GM12878 (cell line): ENCODE measurements at regions not wholly inside any gene's neighbourhood (a gene's known extent, or its start where the extent isn't known, plus 50 kb on each side); places are given as distances from the start of the nearest gene placed in this dataset.

Experiments
- ATAC-seq: fragments of 200-7000 bp; cut with Tn5 transposase; 3 replicates; pipeline ENCODE4 v1.9.1; 2020; ENCODE audit warnings: mild to moderate bottlenecking, moderate library complexity
- BruUV-seq: library from RNA; stranded (reverse); fragments of 400-500 nt; replicated peaks from 2 replicates; lab custom pipeline; 2021; lab: Mats Ljungman, UMichigan
- CTCF ChIA-PET: fragments of 300-600 bp; sonication (Branson Sonifier 250); formaldehyde crosslinking; extraction: SDS; loops from one replicate; lab custom pipeline; 2021; ENCODE audit warnings: inconsistent platforms; lab: Yijun Ruan, JAX
- POLR2A ChIA-PET: fragments of 350-600 bp; formaldehyde crosslinking; extraction: SDS; loops from one replicate; lab custom pipeline; 2021; ENCODE audit warnings: inconsistent platforms; lab: Charles Lee
- RAD21 ChIA-PET: fragments of 300-600 bp; sonication (Branson Sonifier 250); formaldehyde crosslinking; loops from one replicate; lab custom pipeline; 2023; ENCODE audit warnings: antibody characterized with exemption; ENCODE audit not compliant: unreplicated experiment; lab: Charles Lee
- SMC1A ChIA-PET: fragments of 300-600 bp; sonication (Branson Sonifier 250); formaldehyde crosslinking; loops from one replicate; lab custom pipeline; 2023; ENCODE audit not compliant: unreplicated experiment, uncharacterized antibody; lab: Charles Lee
- DNase-seq: peaks from one replicate; pipeline ENCODE4 v3.0.0-alpha.2; 2011; ENCODE audit warnings: low read depth, low spot score
- FAIRE-seq: peaks from 3 replicates; lab custom pipeline; 2011; peaks lifted over from hg19 to GRCh38; lab: Jason Lieb, UNC
- H2AFZ ChIP-seq: 2 replicates; pipeline ENCODE4 v1.6.0; 2011; ENCODE audit warnings: low read depth, low read length, control low read depth; ENCODE audit not compliant: control insufficient read depth
- H3K27ac ChIP-seq: 2 replicates; pipeline ENCODE4 v1.5.1; 2011; ENCODE audit warnings: control low read depth; ENCODE audit not compliant: control insufficient read depth, insufficient read depth
- H3K27me3 ChIP-seq, 2 experiments: replicated peaks in 1 of 2; 2 replicates each; pipeline versions ENCODE4 v1.6.0 to v1.6.1; 2011; ENCODE audit warnings: low read length in 1 of 2; ENCODE audit not compliant: control insufficient read depth in 2 of 2, insufficient read depth in 2 of 2
- H3K36me3 ChIP-seq, 2 experiments: 2 replicates each; pipeline ENCODE4 v1.5.1; 2011; ENCODE audit warnings: low read length in 1 of 2; ENCODE audit not compliant: control insufficient read depth in 2 of 2, insufficient read depth in 2 of 2
- H3K4me1 ChIP-seq: 2 replicates; pipeline ENCODE4 v1.6.1; 2011; ENCODE audit warnings: mild to moderate bottlenecking, low read length, moderate library complexity, mixed read lengths; ENCODE audit not compliant: control insufficient read depth, insufficient read depth
- H3K4me2 ChIP-seq: 2 replicates; pipeline ENCODE4 v1.6.0; 2011; ENCODE audit warnings: control low read depth; ENCODE audit not compliant: control insufficient read depth, insufficient read depth
- H3K4me3 ChIP-seq: fragments of 200-600 bp; sonication (generic); 2 replicates; pipeline ENCODE4 v1.5.1; 2016
- H3K79me2 ChIP-seq: 2 replicates; pipeline ENCODE4 v1.6.0; 2011; ENCODE audit warnings: low read length; ENCODE audit not compliant: control insufficient read depth, insufficient read depth
- H3K9ac ChIP-seq: 2 replicates; pipeline ENCODE4 v1.8.0; 2011; ENCODE audit warnings: low read length, control low read depth, mixed read lengths; ENCODE audit not compliant: control insufficient read depth, insufficient read depth
- H3K9me3 ChIP-seq: replicated peaks from 3 replicates; pipeline ENCODE4 v1.5.1; 2011; ENCODE audit warnings: mild to moderate bottlenecking, low read length; ENCODE audit not compliant: control insufficient read depth, insufficient read depth
- H4K20me1 ChIP-seq: 2 replicates; pipeline ENCODE4 v1.6.0; 2011; ENCODE audit not compliant: control insufficient read depth, insufficient read depth
- EGR1 ChIP-seq, 2 experiments: IDR thresholded peaks; 1 replicate in 1 of 2; 2 replicates in 1 of 2; pipeline ENCODE4 v1.6.1; 2011 to 2012; ENCODE audit warnings: low read depth in 2 of 2, low read length in 2 of 2, borderline replicate concordance in 1 of 2, mild to moderate bottlenecking in 1 of 2, moderate library complexity in 1 of 2
- EP300 ChIP-seq, 2 experiments: fragments of 150-350 bp in 1 of 2; IDR thresholded peaks; 2 replicates each; pipeline ENCODE4 v1.6.1; 2011 to 2012; ENCODE audit warnings: low read depth in 2 of 2, low read length in 2 of 2, borderline replicate concordance in 1 of 2, improper control_type of control experiment in 1 of 2, inconsistent platforms in 1 of 2; ENCODE audit not compliant: control insufficient read depth in 1 of 2
- FOXK2 ChIP-seq: fragments of 450-650 bp; IDR thresholded peaks from 2 replicates; pipeline ENCODE4 v1.6.1; 2017; ENCODE audit warnings: mild to moderate bottlenecking, moderate library complexity
- JUND ChIP-seq: IDR thresholded peaks from 2 replicates; pipeline ENCODE4 v1.6.1; 2012; ENCODE audit warnings: low read depth, mild to moderate bottlenecking, low read length, improper control_type of control experiment, moderate library complexity
- MYC ChIP-seq: IDR thresholded peaks from 2 replicates; pipeline ENCODE4 v1.6.1; 2011; ENCODE audit warnings: mild to moderate bottlenecking, low read length, moderate library complexity, inconsistent platforms; ENCODE audit not compliant: insufficient read depth, insufficient replicate concordance, insufficient read length, severe bottlenecking
- POLR2A ChIP-seq: IDR thresholded peaks from 2 replicates; pipeline ENCODE4 v1.6.1; 2011; ENCODE audit warnings: low read depth, mild to moderate bottlenecking, low read length
- ZZZ3 ChIP-seq: IDR thresholded peaks from 2 replicates; pipeline ENCODE4 v1.6.1; 2011; ENCODE audit warnings: low read depth; ENCODE audit not compliant: control insufficient read depth, insufficient read length
- WGBS: methylation state at CpG from one replicate; pipeline ENCODE4 v1.1.6; 2016; ENCODE audit warnings: low lambda C conversion rate; ENCODE audit not compliant: insufficient replicate concordance, insufficient coverage; ENCODE audit errors: missing lambda C conversion rate; 5-methylcytosine and 5-hydroxymethylcytosine counted together
- in situ Hi-C: fragments of 300-500 bp; cut with MboI; formaldehyde crosslinking; loops from 9 replicates; pipeline ENCODE4 v1.14.3; 2018; ENCODE audit warnings: mixed read lengths
- intact Hi-C: fragments of 100-400 bp; cut with micrococcal nuclease; formaldehyde crosslinking; loops from one replicate; pipeline ENCODE4 v1.14.2; 2022; ENCODE audit not compliant: unreplicated experiment
- TF ChIP-seq, protein P1 (sequence below), 3 experiments: IDR thresholded peaks in 2 of 3; conservative IDR thresholded peaks in 1 of 3; 2 replicates each; pipeline ENCODE4 v1.5.1; 2011; ENCODE audit warnings: low read depth in 3 of 3, low read length in 3 of 3, mild to moderate bottlenecking in 3 of 3, control low read depth in 2 of 3, moderate library complexity in 2 of 3, inconsistent platforms in 1 of 3, mixed read lengths in 1 of 3; ENCODE audit not compliant: control insufficient read depth in 2 of 3, insufficient read depth in 1 of 3; ENCODE audit errors: extremely low read depth in 1 of 3
- TF ChIP-seq, protein P2 (sequence below): IDR thresholded peaks from 2 replicates; pipeline ENCODE4 v1.6.1; 2011; ENCODE audit warnings: borderline replicate concordance, low read depth, mild to moderate bottlenecking, moderate library complexity, low read length; ENCODE audit not compliant: insufficient read depth, poor library complexity, severe bottlenecking
- TF ChIP-seq, protein P3 (sequence below): IDR thresholded peaks from 2 replicates; pipeline ENCODE4 v1.6.1; 2012; ENCODE audit warnings: low read length, inconsistent platforms
- TF ChIP-seq, protein P4 (sequence below): IDR thresholded peaks from 2 replicates; pipeline ENCODE4 v1.6.1; 2012; ENCODE audit warnings: low read depth, low read length, improper control_type of control experiment
- TF ChIP-seq, protein P5 (sequence below): fragments of 450-650 bp; formaldehyde crosslinking; IDR thresholded peaks from 2 replicates; pipeline ENCODE4 v1.5.0; 2022; ENCODE audit warnings: mild to moderate bottlenecking, missing genetic modification characterization

DNA sequence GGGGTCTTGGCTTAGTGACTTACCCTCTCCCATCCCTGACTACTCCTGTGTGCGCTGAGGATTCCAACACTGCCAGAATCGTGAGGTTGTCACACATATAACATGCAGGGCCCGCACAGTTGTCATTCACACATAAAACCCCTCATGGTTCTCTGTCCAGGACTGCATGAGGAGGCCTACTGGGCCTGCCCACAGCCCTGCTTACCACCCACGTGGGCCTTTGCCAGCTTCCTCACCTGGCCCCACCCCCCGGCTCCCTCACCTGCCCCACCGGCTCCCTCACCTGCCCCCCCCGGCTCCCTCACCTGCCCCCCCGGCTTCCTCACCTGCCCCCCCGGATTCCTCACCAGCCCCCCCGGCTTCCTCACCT lies 197.2 kb downstream of the TEX29 start (continued):
- TF ChIP-seq, protein P1, sequence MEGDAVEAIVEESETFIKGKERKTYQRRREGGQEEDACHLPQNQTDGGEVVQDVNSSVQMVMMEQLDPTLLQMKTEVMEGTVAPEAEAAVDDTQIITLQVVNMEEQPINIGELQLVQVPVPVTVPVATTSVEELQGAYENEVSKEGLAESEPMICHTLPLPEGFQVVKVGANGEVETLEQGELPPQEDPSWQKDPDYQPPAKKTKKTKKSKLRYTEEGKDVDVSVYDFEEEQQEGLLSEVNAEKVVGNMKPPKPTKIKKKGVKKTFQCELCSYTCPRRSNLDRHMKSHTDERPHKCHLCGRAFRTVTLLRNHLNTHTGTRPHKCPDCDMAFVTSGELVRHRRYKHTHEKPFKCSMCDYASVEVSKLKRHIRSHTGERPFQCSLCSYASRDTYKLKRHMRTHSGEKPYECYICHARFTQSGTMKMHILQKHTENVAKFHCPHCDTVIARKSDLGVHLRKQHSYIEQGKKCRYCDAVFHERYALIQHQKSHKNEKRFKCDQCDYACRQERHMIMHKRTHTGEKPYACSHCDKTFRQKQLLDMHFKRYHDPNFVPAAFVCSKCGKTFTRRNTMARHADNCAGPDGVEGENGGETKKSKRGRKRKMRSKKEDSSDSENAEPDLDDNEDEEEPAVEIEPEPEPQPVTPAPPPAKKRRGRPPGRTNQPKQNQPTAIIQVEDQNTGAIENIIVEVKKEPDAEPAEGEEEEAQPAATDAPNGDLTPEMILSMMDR (IDR thresholded peaks at IDR 0.05 in 2 of 3, conservative IDR thresholded peaks at IDR 0.05 in 1 of 3; ENCODE audit: control insufficient read depth in 2 of 3, extremely low read depth in 1 of 3, insufficient read depth in 1 of 3, low read depth in 3 of 3, low read length in 3 of 3) = no peak
- no peak for TF ChIP-seq FOXK2
- no peak for TF ChIP-seq EP300 (IDR thresholded peaks at IDR 0.05; ENCODE audit: borderline replicate concordance in 1 of 2, control insufficient read depth in 1 of 2, low read depth in 2 of 2, low read length in 2 of 2)

DNA sequence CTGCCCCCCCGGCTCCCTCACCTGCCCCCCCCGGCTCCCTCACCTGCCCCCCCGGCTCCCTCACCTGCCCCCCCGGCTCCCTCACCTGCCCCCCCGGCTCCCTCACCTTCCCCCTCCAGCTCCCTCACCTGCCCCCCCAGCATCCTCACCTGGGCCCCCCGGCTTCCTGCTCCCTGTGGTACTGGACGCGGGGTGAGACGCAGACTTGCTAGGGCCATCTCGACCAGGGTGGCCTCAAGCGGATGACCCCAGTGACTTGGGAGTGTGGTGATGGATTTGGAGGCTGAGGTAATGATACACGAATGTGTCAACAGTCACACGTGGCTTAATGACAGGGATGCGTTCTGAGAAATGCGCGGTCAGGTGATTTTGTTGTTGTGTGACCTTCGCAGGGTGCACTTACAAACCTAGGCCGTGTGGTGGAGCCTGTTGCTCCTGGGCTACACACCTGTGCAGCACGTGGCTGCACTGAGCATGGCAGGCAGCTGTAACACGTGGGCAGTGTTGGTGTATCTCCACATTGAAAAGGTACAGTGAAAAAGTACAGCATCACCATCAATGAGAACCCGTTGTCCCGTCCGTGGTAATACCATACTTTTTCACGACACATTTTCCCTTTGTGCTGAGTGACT lies 197.8 kb downstream of the TEX29 start:
- in situ Hi-C loops (no loop called here), intact Hi-C loops (no loop called here)
- H3K4me1 ChIP-seq = no peaks in the 10 kb centered on the region
- ChIA-PET SMC1A (no interaction called here), CTCF (no interaction called here), RAD21 (no interaction called here), POLR2A (no interaction called here)
- H3K9me3 ChIP-seq = no peaks in the 10 kb centered on the region
- H3K79me2 ChIP-seq = no peaks in the 10 kb centered on the region
- 66% methylated on average over 19 of the region's 24 CpGs for WGBS
- H2AFZ ChIP-seq = no peak overlapping the region
- DNase-seq (no peak), ATAC-seq (no peak), FAIRE-seq (no peak)
- H3K27me3 ChIP-seq = no peaks in the 10 kb centered on the region
- H3K4me2 ChIP-seq = no peak overlapping the region
- no peak overlapping the region for H3K27ac ChIP-seq
- H3K9ac ChIP-seq = no peak overlapping the region
- BruUV-seq = no TSS peak
- H4K20me1 ChIP-seq = no peaks in the 10 kb centered on the region
- no peaks in the 10 kb centered on the region for H3K36me3 ChIP-seq
- H3K4me3 ChIP-seq = no peak overlapping the region
- TF ChIP-seq ZZZ3 (no peak), MYC (no peak), POLR2A (no peak), EGR1 (IDR thresholded peaks at IDR 0.05; ENCODE audit: borderline replicate concordance in 1 of 2, low read depth in 2 of 2, low read length in 2 of 2) (no peak), JUND (no peak)
- TF ChIP-seq, protein P2, sequence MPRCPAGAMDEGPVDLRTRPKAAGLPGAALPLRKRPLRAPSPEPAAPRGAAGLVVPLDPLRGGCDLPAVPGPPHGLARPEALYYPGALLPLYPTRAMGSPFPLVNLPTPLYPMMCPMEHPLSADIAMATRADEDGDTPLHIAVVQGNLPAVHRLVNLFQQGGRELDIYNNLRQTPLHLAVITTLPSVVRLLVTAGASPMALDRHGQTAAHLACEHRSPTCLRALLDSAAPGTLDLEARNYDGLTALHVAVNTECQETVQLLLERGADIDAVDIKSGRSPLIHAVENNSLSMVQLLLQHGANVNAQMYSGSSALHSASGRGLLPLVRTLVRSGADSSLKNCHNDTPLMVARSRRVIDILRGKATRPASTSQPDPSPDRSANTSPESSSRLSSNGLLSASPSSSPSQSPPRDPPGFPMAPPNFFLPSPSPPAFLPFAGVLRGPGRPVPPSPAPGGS = no peak
- TF ChIP-seq, protein P3, sequence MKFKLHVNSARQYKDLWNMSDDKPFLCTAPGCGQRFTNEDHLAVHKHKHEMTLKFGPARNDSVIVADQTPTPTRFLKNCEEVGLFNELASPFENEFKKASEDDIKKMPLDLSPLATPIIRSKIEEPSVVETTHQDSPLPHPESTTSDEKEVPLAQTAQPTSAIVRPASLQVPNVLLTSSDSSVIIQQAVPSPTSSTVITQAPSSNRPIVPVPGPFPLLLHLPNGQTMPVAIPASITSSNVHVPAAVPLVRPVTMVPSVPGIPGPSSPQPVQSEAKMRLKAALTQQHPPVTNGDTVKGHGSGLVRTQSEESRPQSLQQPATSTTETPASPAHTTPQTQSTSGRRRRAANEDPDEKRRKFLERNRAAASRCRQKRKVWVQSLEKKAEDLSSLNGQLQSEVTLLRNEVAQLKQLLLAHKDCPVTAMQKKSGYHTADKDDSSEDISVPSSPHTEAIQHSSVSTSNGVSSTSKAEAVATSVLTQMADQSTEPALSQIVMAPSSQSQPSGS = no peak
- TF ChIP-seq, protein P4, sequence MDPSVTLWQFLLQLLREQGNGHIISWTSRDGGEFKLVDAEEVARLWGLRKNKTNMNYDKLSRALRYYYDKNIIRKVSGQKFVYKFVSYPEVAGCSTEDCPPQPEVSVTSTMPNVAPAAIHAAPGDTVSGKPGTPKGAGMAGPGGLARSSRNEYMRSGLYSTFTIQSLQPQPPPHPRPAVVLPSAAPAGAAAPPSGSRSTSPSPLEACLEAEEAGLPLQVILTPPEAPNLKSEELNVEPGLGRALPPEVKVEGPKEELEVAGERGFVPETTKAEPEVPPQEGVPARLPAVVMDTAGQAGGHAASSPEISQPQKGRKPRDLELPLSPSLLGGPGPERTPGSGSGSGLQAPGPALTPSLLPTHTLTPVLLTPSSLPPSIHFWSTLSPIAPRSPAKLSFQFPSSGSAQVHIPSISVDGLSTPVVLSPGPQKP = no peak
- TF ChIP-seq, protein P5, sequence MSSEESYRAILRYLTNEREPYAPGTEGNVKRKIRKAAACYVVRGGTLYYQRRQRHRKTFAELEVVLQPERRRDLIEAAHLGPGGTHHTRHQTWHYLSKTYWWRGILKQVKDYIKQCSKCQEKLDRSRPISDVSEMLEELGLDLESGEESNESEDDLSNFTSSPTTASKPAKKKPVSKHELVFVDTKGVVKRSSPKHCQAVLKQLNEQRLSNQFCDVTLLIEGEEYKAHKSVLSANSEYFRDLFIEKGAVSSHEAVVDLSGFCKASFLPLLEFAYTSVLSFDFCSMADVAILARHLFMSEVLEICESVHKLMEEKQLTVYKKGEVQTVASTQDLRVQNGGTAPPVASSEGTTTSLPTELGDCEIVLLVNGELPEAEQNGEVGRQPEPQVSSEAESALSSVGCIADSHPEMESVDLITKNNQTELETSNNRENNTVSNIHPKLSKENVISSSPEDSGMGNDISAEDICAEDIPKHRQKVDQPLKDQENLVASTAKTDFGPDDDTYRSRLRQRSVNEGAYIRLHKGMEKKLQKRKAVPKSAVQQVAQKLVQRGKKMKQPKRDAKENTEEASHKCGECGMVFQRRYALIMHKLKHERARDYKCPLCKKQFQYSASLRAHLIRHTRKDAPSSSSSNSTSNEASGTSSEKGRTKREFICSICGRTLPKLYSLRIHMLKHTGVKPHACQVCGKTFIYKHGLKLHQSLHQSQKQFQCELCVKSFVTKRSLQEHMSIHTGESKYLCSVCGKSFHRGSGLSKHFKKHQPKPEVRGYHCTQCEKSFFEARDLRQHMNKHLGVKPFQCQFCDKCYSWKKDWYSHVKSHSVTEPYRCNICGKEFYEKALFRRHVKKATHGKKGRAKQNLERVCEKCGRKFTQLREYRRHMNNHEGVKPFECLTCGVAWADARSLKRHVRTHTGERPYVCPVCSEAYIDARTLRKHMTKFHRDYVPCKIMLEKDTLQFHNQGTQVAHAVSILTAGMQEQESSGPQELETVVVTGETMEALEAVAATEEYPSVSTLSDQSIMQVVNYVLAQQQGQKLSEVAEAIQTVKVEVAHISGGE (CRISPR knock-in tag) = no peak
